Esophagus (tissue), 2 donors: ENCODE measurements at regions not wholly inside any gene's neighbourhood (a gene's known extent, or its start where the extent isn't known, plus 50 kb on each side); places are given as distances from the start of the nearest gene placed in this dataset.

Experiments
- H3K27ac ChIP-seq, 2 donors: one replicate each; pipeline ENCODE4 v1.5.1; 2013; ENCODE audit warnings: low read depth in 2 of 2, mild to moderate bottlenecking in 2 of 2, inconsistent platforms in 1 of 2, low read length in 1 of 2, moderate library complexity in 1 of 2
- H3K27me3 ChIP-seq, 2 donors: one replicate each; pipeline ENCODE4 v1.6.1; 2013; ENCODE audit warnings: low read length in 2 of 2, control low read depth in 1 of 2, mild to moderate bottlenecking in 1 of 2; ENCODE audit not compliant: insufficient read depth in 2 of 2, control insufficient read depth in 1 of 2
- H3K36me3 ChIP-seq, 2 donors: one replicate each; pipeline ENCODE4 v1.6.1; 2013; ENCODE audit warnings: low read length in 1 of 2; ENCODE audit not compliant: control insufficient read depth in 2 of 2, insufficient read depth in 2 of 2
- H3K4me1 ChIP-seq, 2 donors: one replicate each; pipeline ENCODE4 v1.6.1; 2013; ENCODE audit warnings: low read length in 1 of 2; ENCODE audit not compliant: control insufficient read depth in 2 of 2, insufficient read depth in 2 of 2
- H3K4me3 ChIP-seq, 2 donors: one replicate each; pipeline ENCODE4 v1.5.1; 2013; ENCODE audit warnings: low read length in 2 of 2, mild to moderate bottlenecking in 2 of 2, low read depth in 1 of 2, moderate library complexity in 1 of 2
- H3K9me3 ChIP-seq, 2 donors: one replicate each; pipeline ENCODE4 v1.6.1; 2013; ENCODE audit warnings: mild to moderate bottlenecking in 2 of 2, low read depth in 1 of 2, low read length in 1 of 2, moderate library complexity in 1 of 2; ENCODE audit not compliant: control insufficient read depth in 2 of 2, insufficient read depth in 1 of 2
- WGBS, 2 donors: extraction: QIAGEN DNeasy Blood & Tissue Kit; methylation state at CpG; one replicate each; pipeline ENCODE4 v1.1.7; 2013; 5-methylcytosine and 5-hydroxymethylcytosine counted together
- donor health status: healthy with polysubstance abuse.
- donor health status: Bipolar disorder and iron deficiency.

GRCh38 chr10:131511391-131511790 lies 199.9 kb upstream of the TCERG1L start:
- no peaks in the 10 kb centered on the region for H3K4me1 ChIP-seq
- 91 to 92% methylated on average over 9 of the region's 9 CpGs for WGBS, 2 donors
- no peak overlapping the region for H3K27ac ChIP-seq
- no peaks in the 10 kb centered on the region for H3K36me3 ChIP-seq
- H3K4me3 ChIP-seq = no peak overlapping the region
- H3K9me3 ChIP-seq = peaks cover 0 to 10% of the 10 kb centered on the region in 2 donors
- H3K27me3 ChIP-seq = peaks cover 0 to 3% of the 10 kb centered on the region in 2 donors

GRCh38 chr10:131512852-131513251 lies 201.3 kb upstream of the TCERG1L start:
- Histone ChIP-seq H3K27me3 (peaks cover 0 to 3% of the 10 kb centered on the region in 2 donors), H3K36me3 (no peaks in the 10 kb centered on the region), H3K27ac (no peak overlapping the region), H3K9me3 (peaks cover 0 to 10% of the 10 kb centered on the region in 2 donors), H3K4me1 (no peaks in the 10 kb centered on the region), H3K4me3 (no peak overlapping the region)
- 88 to 91% methylated on average over 7 of the region's 7 CpGs for WGBS, 2 donors

- peaks cover 0 to 3% of the 10 kb centered on the region in 2 donors for H3K27me3 ChIP-seq
- no peaks in the 10 kb centered on the region for H3K4me1 ChIP-seq
- H3K27ac ChIP-seq = no peak overlapping the region
- H3K36me3 ChIP-seq = no peaks in the 10 kb centered on the region
- peaks cover 0 to 10% of the 10 kb centered on the region in 2 donors for H3K9me3 ChIP-seq
- no peak overlapping the region for H3K4me3 ChIP-seq
- 81 to 87% methylated on average over 4 of the region's 4 CpGs for WGBS, 2 donors
These were observed 201.9 kb upstream of the TCERG1L start for GRCh38 chr10:131513445-131513844.

GRCh38 chr10:131513901-131514300 lies 202.4 kb upstream of the TCERG1L start:
- H3K27ac ChIP-seq = no peak overlapping the region
- peaks cover 0 to 10% of the 10 kb centered on the region in 2 donors for H3K9me3 ChIP-seq
- WGBS, 2 donors = 59 to 63% methylated on average over 8 of the region's 8 CpGs
- H3K27me3 ChIP-seq = peaks cover 0 to 3% of the 10 kb centered on the region in 2 donors
- no peaks in the 10 kb centered on the region for H3K36me3 ChIP-seq
- H3K4me1 ChIP-seq = no peaks in the 10 kb centered on the region
- no peak overlapping the region for H3K4me3 ChIP-seq

- H3K27ac ChIP-seq = no peak overlapping the region
- peaks cover 0 to 3% of the 10 kb centered on the region in 2 donors for H3K27me3 ChIP-seq
- peaks cover 0 to 10% of the 10 kb centered on the region in 2 donors for H3K9me3 ChIP-seq
- H3K4me1 ChIP-seq = no peaks in the 10 kb centered on the region
- no peak overlapping the region for H3K4me3 ChIP-seq
- no peaks in the 10 kb centered on the region for H3K36me3 ChIP-seq
- 22 to 34% methylated on average over 12 of the region's 12 CpGs for WGBS, 2 donors
These were observed 202.9 kb upstream of the TCERG1L start for GRCh38 chr10:131514454-131514853.

GRCh38 chr10:131516285-131516684 lies 204.8 kb upstream of the TCERG1L start:
- no peak overlapping the region for H3K4me3 ChIP-seq
- peaks cover 0 to 5% of the 10 kb centered on the region in 2 donors for H3K9me3 ChIP-seq
- H3K36me3 ChIP-seq = no peaks in the 10 kb centered on the region
- H3K27ac ChIP-seq = no peak overlapping the region
- H3K27me3 ChIP-seq = peaks cover 0 to 3% of the 10 kb centered on the region in 2 donors
- H3K4me1 ChIP-seq = no peaks in the 10 kb centered on the region
- WGBS, 2 donors = 83 to 84% methylated on average over 12 of the region's 12 CpGs

GRCh38 chr10:131517781-131518180 lies 206.3 kb upstream of the TCERG1L start:
- Histone ChIP-seq H3K36me3 (no peaks in the 10 kb centered on the region), H3K4me3 (no peak overlapping the region), H3K27ac (no peak overlapping the region), H3K9me3 (no peaks in the 10 kb centered on the region), H3K4me1 (no peaks in the 10 kb centered on the region), H3K27me3 (no peaks in the 10 kb centered on the region)
- WGBS, 2 donors = 83 to 88% methylated on average over 17 of the region's 17 CpGs

- H3K4me1 ChIP-seq = no peaks in the 10 kb centered on the region
- WGBS, 2 donors = 86 to 89% methylated on average over 40 to 43 of the region's 43 CpGs
- H3K27me3 ChIP-seq = no peaks in the 10 kb centered on the region
- H3K27ac ChIP-seq = no peak overlapping the region
- H3K4me3 ChIP-seq = no peak overlapping the region
- H3K9me3 ChIP-seq = peaks cover 0 to 4% of the 10 kb centered on the region in 2 donors
- no peaks in the 10 kb centered on the region for H3K36me3 ChIP-seq
These were observed 208.4 kb upstream of the TCERG1L start for GRCh38 chr10:131519723-131520605.

GRCh38 chr10:131531265-131532190 lies 220.0 kb upstream of the TCERG1L start:
- WGBS, 2 donors = 83 to 88% methylated on average over 25 of the region's 25 CpGs
- H3K27ac ChIP-seq = no peak overlapping the region

More at GRCh38 chr10:131531265-131532190, 220.0 kb upstream of the TCERG1L start:
- Histone ChIP-seq H3K4me1 (peaks cover 0 to 4% of the 10 kb centered on the region in 2 donors), H3K36me3 (no peaks in the 10 kb centered on the region), H3K9me3 (peaks cover 2 to 4% of the 10 kb centered on the region in 2 donors), H3K27me3 (no peaks in the 10 kb centered on the region), H3K4me3 (no peak overlapping the region)
